ENCODE measurements at regions not wholly inside any gene's neighbourhood (a gene's known extent, or its start where the extent isn't known, plus 50 kb on each side); places are given as distances from the start of the nearest gene placed in this dataset.

- Mint-ChIP-seq H3K4me3 (no peak overlapping the region), H3K27me3 (no peaks in the 10 kb centered on the region), H3K9me3 (ENCODE audit: insufficient read depth) (no peaks in the 10 kb centered on the region), H3K4me1 (no peaks in the 10 kb centered on the region), H3K27ac (no peak overlapping the region)
- ATAC-seq (ENCODE audit: low read depth) = no peak
- H3K79me2 ChIP-seq (ENCODE audit: control insufficient read depth, insufficient read depth, low read length) = no peaks in the 10 kb centered on the region
- H3K9ac ChIP-seq (ENCODE audit: low read length) = no peak overlapping the region
- no peaks in the 10 kb centered on the region for H4K20me1 ChIP-seq (ENCODE audit: control insufficient read depth, insufficient read depth, low read length, poor library complexity, severe bottlenecking)
- H2AFZ ChIP-seq (ENCODE audit: insufficient read depth, low read depth, low read length, poor library complexity, severe bottlenecking) = no peak overlapping the region
- no peak overlapping the region for H3K27ac ChIP-seq (ENCODE audit: low read length in 2 of 2)
- H3K4me1 ChIP-seq (ENCODE audit: control insufficient read depth in 2 of 2, insufficient read depth in 2 of 2, low read length in 2 of 2) = no peaks in the 10 kb centered on the region
- H3K36me3 ChIP-seq (replicated peaks in 1 of 2; ENCODE audit: control extremely low read depth in 1 of 2, control insufficient read depth in 1 of 2, extremely low read depth in 1 of 2, insufficient read depth in 2 of 2, low read length in 1 of 2) = no peaks in the 10 kb centered on the region
- intact Hi-C loops (cut with micrococcal nuclease) = no loop called here
- 83% methylated on average over 2 of the region's 7 CpGs for WGBS (ENCODE audit: insufficient coverage)
- H3K4me3 ChIP-seq (ENCODE audit: control extremely low read depth in 1 of 5, extremely low read depth in 1 of 5, insufficient read depth in 1 of 5, low read depth in 2 of 5, low read length in 4 of 5) = no peak overlapping the region
- CTCF ChIA-PET = no interaction called here
- no peak overlapping the region for H3K4me2 ChIP-seq (replicated peaks; ENCODE audit: low read depth, low read length, poor library complexity, severe bottlenecking)
- TF ChIP-seq, protein P1, sequence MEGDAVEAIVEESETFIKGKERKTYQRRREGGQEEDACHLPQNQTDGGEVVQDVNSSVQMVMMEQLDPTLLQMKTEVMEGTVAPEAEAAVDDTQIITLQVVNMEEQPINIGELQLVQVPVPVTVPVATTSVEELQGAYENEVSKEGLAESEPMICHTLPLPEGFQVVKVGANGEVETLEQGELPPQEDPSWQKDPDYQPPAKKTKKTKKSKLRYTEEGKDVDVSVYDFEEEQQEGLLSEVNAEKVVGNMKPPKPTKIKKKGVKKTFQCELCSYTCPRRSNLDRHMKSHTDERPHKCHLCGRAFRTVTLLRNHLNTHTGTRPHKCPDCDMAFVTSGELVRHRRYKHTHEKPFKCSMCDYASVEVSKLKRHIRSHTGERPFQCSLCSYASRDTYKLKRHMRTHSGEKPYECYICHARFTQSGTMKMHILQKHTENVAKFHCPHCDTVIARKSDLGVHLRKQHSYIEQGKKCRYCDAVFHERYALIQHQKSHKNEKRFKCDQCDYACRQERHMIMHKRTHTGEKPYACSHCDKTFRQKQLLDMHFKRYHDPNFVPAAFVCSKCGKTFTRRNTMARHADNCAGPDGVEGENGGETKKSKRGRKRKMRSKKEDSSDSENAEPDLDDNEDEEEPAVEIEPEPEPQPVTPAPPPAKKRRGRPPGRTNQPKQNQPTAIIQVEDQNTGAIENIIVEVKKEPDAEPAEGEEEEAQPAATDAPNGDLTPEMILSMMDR (IDR thresholded peaks at IDR 0.05) = no peak
- no peak for TF ChIP-seq EZH2 (IDR thresholded peaks at IDR 0.05; ENCODE audit: borderline replicate concordance, insufficient read depth, low read depth, low read length, poor library complexity, severe bottlenecking)
- no peak for DNase-seq
- H3K27me3 ChIP-seq (replicated peaks in 1 of 4; ENCODE audit: control extremely low read depth in 1 of 4, control insufficient read depth in 3 of 4, insufficient read depth in 4 of 4, low read length in 3 of 4) = no peaks in the 10 kb centered on the region
- POLR2A ChIA-PET = no interaction called here
- no peaks in the 10 kb centered on the region for H3K9me3 ChIP-seq (ENCODE audit: control extremely low read depth in 1 of 3, control insufficient read depth in 2 of 3, insufficient read depth in 1 of 3, low read length in 2 of 3)
These were observed 185.6 kb upstream of the EPHA7 start for GRCh38 chr6:93604951-93605350.

DNA sequence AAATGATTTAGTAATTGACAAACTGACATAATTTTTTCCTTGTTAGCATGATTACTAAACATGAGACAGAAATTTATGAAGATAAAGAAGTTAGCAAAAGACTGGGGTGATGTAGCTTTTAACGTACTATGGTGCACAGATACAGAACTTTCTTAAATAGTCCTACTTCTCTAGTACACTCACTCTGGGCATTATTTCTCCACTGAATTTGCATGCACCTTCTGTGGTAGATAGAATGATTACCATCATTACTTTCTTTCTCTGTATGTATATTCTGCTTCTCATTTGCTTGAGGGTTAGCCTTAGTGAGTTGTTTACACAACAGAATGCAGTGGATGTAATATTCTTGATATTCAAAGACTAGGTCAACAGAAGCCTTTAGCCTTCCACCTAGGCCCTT lies 173.1 kb upstream of the EPHA7 start:
- Mint-ChIP-seq H3K27me3 (no peaks in the 10 kb centered on the region), H3K9me3 (ENCODE audit: insufficient read depth) (no peaks in the 10 kb centered on the region), H3K27ac (no peak overlapping the region), H3K4me1 (no peaks in the 10 kb centered on the region), H3K4me3 (no peak overlapping the region)
- Histone ChIP-seq H3K4me2 (replicated peaks; ENCODE audit: low read depth, low read length, poor library complexity, severe bottlenecking) (no peak overlapping the region), H4K20me1 (ENCODE audit: control insufficient read depth, insufficient read depth, low read length, poor library complexity, severe bottlenecking) (no peaks in the 10 kb centered on the region), H3K4me3 (ENCODE audit: control extremely low read depth in 1 of 5, extremely low read depth in 1 of 5, insufficient read depth in 1 of 5, low read depth in 2 of 5, low read length in 4 of 5) (no peak overlapping the region), H3K27ac (ENCODE audit: low read length in 2 of 2) (no peak overlapping the region), H3K79me2 (ENCODE audit: control insufficient read depth, insufficient read depth, low read length) (no peaks in the 10 kb centered on the region), H3K36me3 (replicated peaks in 1 of 2; ENCODE audit: control extremely low read depth in 1 of 2, control insufficient read depth in 1 of 2, extremely low read depth in 1 of 2, insufficient read depth in 2 of 2, low read length in 1 of 2) (no peaks in the 10 kb centered on the region), H3K4me1 (ENCODE audit: control insufficient read depth in 2 of 2, insufficient read depth in 2 of 2, low read length in 2 of 2) (no peaks in the 10 kb centered on the region), H3K9me3 (ENCODE audit: control extremely low read depth in 1 of 3, control insufficient read depth in 2 of 3, insufficient read depth in 1 of 3, low read length in 2 of 3) (no peaks in the 10 kb centered on the region), H2AFZ (ENCODE audit: insufficient read depth, low read depth, low read length, poor library complexity, severe bottlenecking) (no peak overlapping the region), H3K9ac (ENCODE audit: low read length) (no peak overlapping the region), H3K27me3 (replicated peaks in 1 of 4; ENCODE audit: control extremely low read depth in 1 of 4, control insufficient read depth in 3 of 4, insufficient read depth in 4 of 4, low read length in 3 of 4) (no peaks in the 10 kb centered on the region)
- no CpG with 5 or more reads among the region's 1 CpG for WGBS (ENCODE audit: insufficient coverage)
- no peak for ATAC-seq (ENCODE audit: low read depth)
- intact Hi-C loops (cut with micrococcal nuclease) = no loop called here
- TF ChIP-seq, protein P1 (IDR thresholded peaks at IDR 0.05) = no peak
- TF ChIP-seq EZH2 (IDR thresholded peaks at IDR 0.05; ENCODE audit: borderline replicate concordance, insufficient read depth, low read depth, low read length, poor library complexity, severe bottlenecking) = no peak
- POLR2A ChIA-PET = no interaction called here
- CTCF ChIA-PET = no interaction called here
- DNase-seq = no peak

All from B cell (primary cell).